Suprapubic skin (tissue), 4 donors: ENCODE measurements at regions not wholly inside any gene's neighbourhood (a gene's known extent, or its start where the extent isn't known, plus 50 kb on each side); places are given as distances from the start of the nearest gene placed in this dataset.

ENCODE experiments used
- EP300 ChIP-seq: sonication (generic); formaldehyde crosslinking; IDR thresholded peaks from one replicate; pipeline ENCODE4 v1.6.1; 2017; ENCODE audit warnings: antibody characterized with exemption
- POLR2AphosphoS5 ChIP-seq, 3 donors: sonication (generic); formaldehyde crosslinking; IDR thresholded peaks; one replicate each; pipeline ENCODE4 v1.6.1; 2017; ENCODE audit warnings: antibody characterized with exemption in 3 of 3
- TF ChIP-seq, protein P1 (sequence below), 2 donors: fragments of 200-600 bp in 1 of 2; fragments of 450-650 bp in 1 of 2; sonication (generic) in 1 of 2; IDR thresholded peaks; one replicate each; pipeline ENCODE4 v1.5.1; 2016 to 2019; ENCODE audit warnings: antibody characterized with exemption in 2 of 2, mild to moderate bottlenecking in 1 of 2, moderate library complexity in 1 of 2

DNA sequence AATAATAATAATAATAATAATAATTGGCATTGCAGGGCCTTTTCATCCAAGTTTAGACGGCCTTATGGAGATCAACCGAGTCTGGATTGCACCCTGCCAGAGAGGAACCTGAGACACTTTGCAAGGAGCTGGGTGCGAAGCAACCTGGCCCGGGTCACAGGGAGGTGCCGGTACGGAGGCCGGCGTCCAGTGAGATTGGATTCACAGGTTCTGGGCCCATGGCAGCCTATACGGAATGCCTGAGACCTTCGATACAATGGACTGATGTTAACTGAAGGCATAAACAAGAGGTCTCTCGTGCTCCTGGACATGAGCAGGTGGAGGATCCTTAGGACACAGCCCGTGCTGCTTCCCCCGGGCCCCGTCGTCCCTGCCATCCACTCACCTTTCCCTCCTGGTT is 416.5 kb upstream of the SALL3 start:
- TF ChIP-seq, protein P1, sequence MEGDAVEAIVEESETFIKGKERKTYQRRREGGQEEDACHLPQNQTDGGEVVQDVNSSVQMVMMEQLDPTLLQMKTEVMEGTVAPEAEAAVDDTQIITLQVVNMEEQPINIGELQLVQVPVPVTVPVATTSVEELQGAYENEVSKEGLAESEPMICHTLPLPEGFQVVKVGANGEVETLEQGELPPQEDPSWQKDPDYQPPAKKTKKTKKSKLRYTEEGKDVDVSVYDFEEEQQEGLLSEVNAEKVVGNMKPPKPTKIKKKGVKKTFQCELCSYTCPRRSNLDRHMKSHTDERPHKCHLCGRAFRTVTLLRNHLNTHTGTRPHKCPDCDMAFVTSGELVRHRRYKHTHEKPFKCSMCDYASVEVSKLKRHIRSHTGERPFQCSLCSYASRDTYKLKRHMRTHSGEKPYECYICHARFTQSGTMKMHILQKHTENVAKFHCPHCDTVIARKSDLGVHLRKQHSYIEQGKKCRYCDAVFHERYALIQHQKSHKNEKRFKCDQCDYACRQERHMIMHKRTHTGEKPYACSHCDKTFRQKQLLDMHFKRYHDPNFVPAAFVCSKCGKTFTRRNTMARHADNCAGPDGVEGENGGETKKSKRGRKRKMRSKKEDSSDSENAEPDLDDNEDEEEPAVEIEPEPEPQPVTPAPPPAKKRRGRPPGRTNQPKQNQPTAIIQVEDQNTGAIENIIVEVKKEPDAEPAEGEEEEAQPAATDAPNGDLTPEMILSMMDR (IDR thresholded peaks at IDR 0.05), result no peak
- TF ChIP-seq EP300, result no peak
- no peak for TF ChIP-seq POLR2AphosphoS5 (IDR thresholded peaks at IDR 0.05)
